22Rv1 (cell line): ENCODE measurements at regions not wholly inside any gene's neighbourhood (a gene's known extent, or its start where the extent isn't known, plus 50 kb on each side); places are given as distances from the start of the nearest gene placed in this dataset.

ENCODE experiments used
- H3K27ac ChIP-seq: fragments of 450-650 bp; 2 replicates; pipeline ENCODE4 v1.5.1; 2017
- CTCF ChIP-seq: fragments of 450-650 bp; IDR thresholded peaks from 2 replicates; pipeline ENCODE4 v1.5.1; 2017; ENCODE audit warnings: mild to moderate bottlenecking
- ZFX ChIP-seq: fragments of 450-650 bp; IDR thresholded peaks from 2 replicates; pipeline ENCODE4 v1.6.1; 2017; ENCODE audit warnings: antibody characterized with exemption, borderline replicate concordance

GRCh38 chr20:60200305-60200918, 242.2 kb downstream of the CDH26 start:
- no peak overlapping the region for H3K27ac ChIP-seq

GRCh38 chr20:60201198-60201835, 243.1 kb downstream of the CDH26 start:
- TF ChIP-seq ZFX = no peak
- no peak for TF ChIP-seq CTCF
- H3K27ac ChIP-seq = no peak overlapping the region

More at GRCh38 chr20:60200305-60200918, 242.2 kb downstream of the CDH26 start:
- TF ChIP-seq ZFX (no peak), CTCF (no peak)

GRCh38 chr20:60202046-60202445, 243.8 kb downstream of the CDH26 start:
- TF ChIP-seq CTCF = no peak
- no peak for TF ChIP-seq ZFX
- no peak overlapping the region for H3K27ac ChIP-seq

GRCh38 chr20:60203451-60203850, 245.2 kb downstream of the CDH26 start:
- TF ChIP-seq CTCF = no peak
- TF ChIP-seq ZFX = no peak
- no peak overlapping the region for H3K27ac ChIP-seq

- TF ChIP-seq CTCF (no peak), ZFX (no peak)
- H3K27ac ChIP-seq = no peak overlapping the region
Measured at GRCh38 chr20:60204601-60205000, 246.4 kb downstream of the CDH26 start.

- H3K27ac ChIP-seq = no peak overlapping the region
- TF ChIP-seq CTCF = peak; percentile 32
- no peak for TF ChIP-seq ZFX
Measured at GRCh38 chr20:60206259-60206658, 248.0 kb downstream of the CDH26 start.

GRCh38 chr20:60209048-60209447, 250.8 kb downstream of the CDH26 start:
- H3K27ac ChIP-seq = no peak overlapping the region
- TF ChIP-seq ZFX = no peak
- TF ChIP-seq CTCF = no peak
